MM.1S (cell line): ENCODE measurements at regions not wholly inside any gene's neighbourhood (a gene's known extent, or its start where the extent isn't known, plus 50 kb on each side); places are given as distances from the start of the nearest gene placed in this dataset.

Source experiments
- DNase-seq: peaks from one replicate; pipeline ENCODE4 v3.0.0-alpha.2; 2015
- H2AFZ ChIP-seq: fragments of 300-600 bp; sonication (generic); 2 replicates; pipeline ENCODE4 v1.6.0; 2016; ENCODE audit warnings: antibody characterized with exemption, low read length
- H3F3A ChIP-seq: fragments of 300-600 bp; sonication (generic); 2 replicates; pipeline ENCODE4 v1.6.1; 2016; ENCODE audit warnings: mild to moderate bottlenecking, antibody characterized with exemption, low read length, moderate library complexity, mixed read lengths; ENCODE audit not compliant: insufficient read depth
- H3K27ac ChIP-seq: fragments of 300-600 bp; sonication (generic); 2 replicates; pipeline ENCODE4 v1.5.1; 2016; ENCODE audit warnings: mild to moderate bottlenecking, low read length
- H3K27me3 ChIP-seq: fragments of 300-600 bp; sonication (generic); replicated peaks from 2 replicates; pipeline ENCODE4 v1.6.0; 2016; ENCODE audit warnings: low read length; ENCODE audit not compliant: insufficient read depth
- H3K36me3 ChIP-seq: fragments of 300-600 bp; sonication (generic); replicated peaks from 2 replicates; pipeline ENCODE4 v1.6.1; 2016; ENCODE audit warnings: mild to moderate bottlenecking, low read length, mixed read lengths; ENCODE audit not compliant: insufficient read depth
- H3K4me1 ChIP-seq: fragments of 300-600 bp; sonication (generic); 2 replicates; pipeline ENCODE4 v1.6.1; 2016; ENCODE audit warnings: low read length, mixed read lengths
- H3K4me2 ChIP-seq: fragments of 300-600 bp; sonication (generic); 2 replicates; pipeline ENCODE4 v1.6.0; 2016; ENCODE audit warnings: low read depth, low read length
- H3K4me3 ChIP-seq: fragments of 300-600 bp; sonication (generic); 2 replicates; pipeline ENCODE4 v1.5.1; 2016; ENCODE audit warnings: low read length, mixed read lengths
- H3K79me2 ChIP-seq: fragments of 300-600 bp; sonication (generic); 2 replicates; pipeline ENCODE4 v1.6.1; 2016; ENCODE audit warnings: mixed run types, low read length, mixed read lengths
- H3K9ac ChIP-seq: fragments of 300-600 bp; sonication (generic); 2 replicates; pipeline ENCODE4 v1.6.1; 2016; ENCODE audit warnings: low read length, mixed read lengths
- H3K9me2 ChIP-seq: fragments of 300-600 bp; sonication (generic); replicated peaks from 2 replicates; pipeline ENCODE4 v1.6.1; 2016; ENCODE audit warnings: mild to moderate bottlenecking, low read length, mixed read lengths; ENCODE audit not compliant: insufficient read depth
- H3K9me3 ChIP-seq: fragments of 300-600 bp; sonication (generic); replicated peaks from 2 replicates; pipeline ENCODE4 v1.6.1; 2016; ENCODE audit warnings: mild to moderate bottlenecking, low read length, mixed read lengths; ENCODE audit not compliant: insufficient read depth
- H4K20me1 ChIP-seq: fragments of 300-600 bp; sonication (generic); 2 replicates; pipeline ENCODE4 v1.6.1; 2016; ENCODE audit warnings: mild to moderate bottlenecking, low read length, moderate library complexity, mixed read lengths; ENCODE audit not compliant: insufficient read depth
- EZH2 ChIP-seq: fragments of 300-600 bp; sonication (generic); optimal IDR thresholded peaks from 2 replicates; pipeline ENCODE3; 2017; ENCODE audit warnings: low read depth, mild to moderate bottlenecking, antibody characterized with exemption, low read length, mixed read lengths
- EZH2phosphoT487 ChIP-seq: fragments of 300-600 bp; sonication (generic); IDR thresholded peaks from 2 replicates; pipeline ENCODE4 v1.6.1; 2018; ENCODE audit warnings: antibody characterized with exemption, low read length
- TF ChIP-seq, protein P1 (sequence below): fragments of 300-600 bp; sonication (generic); IDR thresholded peaks from 2 replicates; pipeline ENCODE4 v1.5.1; 2016; ENCODE audit warnings: antibody characterized with exemption, low read length, mixed read lengths

- Histone ChIP-seq H3K36me3 (no peaks in the 10 kb centered on the region), H3K9ac (no peak overlapping the region), H3K9me2 (no peaks in the 10 kb centered on the region), H3K27ac (no peak overlapping the region), H2AFZ (no peak overlapping the region), H3K79me2 (no peaks in the 10 kb centered on the region), H3K4me1 (no peaks in the 10 kb centered on the region), H4K20me1 (no peaks in the 10 kb centered on the region), H3F3A (no peaks in the 10 kb centered on the region), H3K4me3 (no peak overlapping the region), H3K4me2 (no peak overlapping the region), H3K9me3 (no peaks in the 10 kb centered on the region), H3K27me3 (no peaks in the 10 kb centered on the region)
- DNase-seq, result no peak
- no peak for TF ChIP-seq EZH2phosphoT487
These were observed 525.0 kb upstream of the SEMA3D start for GRCh38 chr7:85711894-85712293.

DNA sequence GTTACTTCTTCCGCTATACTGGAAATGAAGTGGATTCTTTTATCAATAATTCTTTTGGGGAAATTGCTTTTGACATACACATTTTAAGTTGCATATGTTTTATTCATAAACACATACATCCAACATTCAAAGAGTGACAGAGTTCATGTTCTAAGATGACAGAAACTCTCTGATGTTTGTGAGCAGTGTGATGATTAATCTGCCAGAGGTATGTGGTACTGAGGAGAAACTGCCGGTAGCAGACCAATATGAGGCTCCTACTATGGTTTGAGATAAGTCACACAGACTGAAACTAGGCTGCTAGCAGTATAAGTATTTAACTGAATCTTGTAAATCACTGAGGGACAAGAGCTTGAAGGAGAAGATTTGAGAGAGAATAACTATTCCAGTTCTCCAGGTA lies 524.1 kb upstream of the SEMA3D start:
- no peaks in the 10 kb centered on the region for H3K27me3 ChIP-seq
- no peak overlapping the region for H2AFZ ChIP-seq
- no peaks in the 10 kb centered on the region for H3K4me1 ChIP-seq
- no peaks in the 10 kb centered on the region for H3K36me3 ChIP-seq
- no peak overlapping the region for H3K4me2 ChIP-seq
- H4K20me1 ChIP-seq, result no peaks in the 10 kb centered on the region
- H3K9me3 ChIP-seq, result no peaks in the 10 kb centered on the region
- no peaks in the 10 kb centered on the region for H3F3A ChIP-seq
- H3K79me2 ChIP-seq, result no peaks in the 10 kb centered on the region
- TF ChIP-seq, protein P1, sequence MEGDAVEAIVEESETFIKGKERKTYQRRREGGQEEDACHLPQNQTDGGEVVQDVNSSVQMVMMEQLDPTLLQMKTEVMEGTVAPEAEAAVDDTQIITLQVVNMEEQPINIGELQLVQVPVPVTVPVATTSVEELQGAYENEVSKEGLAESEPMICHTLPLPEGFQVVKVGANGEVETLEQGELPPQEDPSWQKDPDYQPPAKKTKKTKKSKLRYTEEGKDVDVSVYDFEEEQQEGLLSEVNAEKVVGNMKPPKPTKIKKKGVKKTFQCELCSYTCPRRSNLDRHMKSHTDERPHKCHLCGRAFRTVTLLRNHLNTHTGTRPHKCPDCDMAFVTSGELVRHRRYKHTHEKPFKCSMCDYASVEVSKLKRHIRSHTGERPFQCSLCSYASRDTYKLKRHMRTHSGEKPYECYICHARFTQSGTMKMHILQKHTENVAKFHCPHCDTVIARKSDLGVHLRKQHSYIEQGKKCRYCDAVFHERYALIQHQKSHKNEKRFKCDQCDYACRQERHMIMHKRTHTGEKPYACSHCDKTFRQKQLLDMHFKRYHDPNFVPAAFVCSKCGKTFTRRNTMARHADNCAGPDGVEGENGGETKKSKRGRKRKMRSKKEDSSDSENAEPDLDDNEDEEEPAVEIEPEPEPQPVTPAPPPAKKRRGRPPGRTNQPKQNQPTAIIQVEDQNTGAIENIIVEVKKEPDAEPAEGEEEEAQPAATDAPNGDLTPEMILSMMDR, result no peak
- TF ChIP-seq EZH2phosphoT487 (no peak), EZH2 (no peak)
- H3K4me3 ChIP-seq, result no peak overlapping the region
- no peaks in the 10 kb centered on the region for H3K9me2 ChIP-seq
- no peak overlapping the region for H3K27ac ChIP-seq
- H3K9ac ChIP-seq, result no peak overlapping the region
- no peak for DNase-seq

- H3K79me2 ChIP-seq, result no peaks in the 10 kb centered on the region
- H3F3A ChIP-seq, result no peaks in the 10 kb centered on the region
- no peaks in the 10 kb centered on the region for H3K4me1 ChIP-seq
- no peaks in the 10 kb centered on the region for H3K36me3 ChIP-seq
- no peak overlapping the region for H3K9ac ChIP-seq
- H3K27ac ChIP-seq, result no peak overlapping the region
- H3K9me3 ChIP-seq, result no peaks in the 10 kb centered on the region
- H2AFZ ChIP-seq, result no peak overlapping the region
- H4K20me1 ChIP-seq, result no peaks in the 10 kb centered on the region
- H3K27me3 ChIP-seq, result no peaks in the 10 kb centered on the region
- no peaks in the 10 kb centered on the region for H3K9me2 ChIP-seq
- no peak for DNase-seq
- no peak overlapping the region for H3K4me2 ChIP-seq
- H3K4me3 ChIP-seq, result no peak overlapping the region
- TF ChIP-seq EZH2phosphoT487 (no peak), EZH2 (no peak)
These were observed 521.4 kb upstream of the SEMA3D start for GRCh38 chr7:85708221-85708620.

DNA sequence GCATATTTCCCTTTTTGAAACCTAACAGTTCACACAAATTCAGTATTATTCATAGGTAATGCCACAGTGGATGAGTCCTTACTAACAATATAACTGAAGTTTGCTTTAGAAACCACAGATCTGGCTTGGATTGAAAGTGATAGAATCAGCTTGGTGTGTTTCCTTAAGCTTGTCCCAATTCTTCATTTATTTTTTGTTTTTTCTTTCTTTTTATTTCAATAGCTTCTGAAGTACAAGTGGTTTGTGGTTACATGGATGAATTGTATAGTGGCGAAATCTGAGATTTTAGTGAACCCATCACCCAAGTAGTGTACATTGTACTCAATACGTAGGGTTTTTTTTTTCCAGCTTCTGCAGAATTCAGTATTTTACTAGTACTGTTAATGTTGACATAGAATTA lies 518.2 kb upstream of the SEMA3D start:
- H3F3A ChIP-seq, result no peaks in the 10 kb centered on the region
- no peak overlapping the region for H3K4me2 ChIP-seq
- H3K9me3 ChIP-seq, result no peaks in the 10 kb centered on the region
- H3K36me3 ChIP-seq, result no peaks in the 10 kb centered on the region
- no peak overlapping the region for H2AFZ ChIP-seq
- no peaks in the 10 kb centered on the region for H3K27me3 ChIP-seq
- no peaks in the 10 kb centered on the region for H3K79me2 ChIP-seq
- H4K20me1 ChIP-seq, result no peaks in the 10 kb centered on the region
- H3K9me2 ChIP-seq, result no peaks in the 10 kb centered on the region
- no peak for DNase-seq
- H3K4me3 ChIP-seq, result no peak overlapping the region
- H3K9ac ChIP-seq, result no peak overlapping the region
- TF ChIP-seq EZH2 (no peak), EZH2phosphoT487 (no peak)
- TF ChIP-seq, protein P1, result no peak
- no peaks in the 10 kb centered on the region for H3K4me1 ChIP-seq
- H3K27ac ChIP-seq, result no peak overlapping the region
